GM23338 (cell line): ENCODE measurements at regions not wholly inside any gene's neighbourhood (a gene's known extent, or its start where the extent isn't known, plus 50 kb on each side); places are given as distances from the start of the nearest gene placed in this dataset.

ENCODE experiments used
- ATAC-seq: fragments of 200-7000 bp; cut with Tn5 transposase; 3 replicates; pipeline ENCODE4 v1.9.1; 2020
- DNase-seq: peaks from one replicate; pipeline ENCODE4 v3.0.0-alpha.2; 2015; ENCODE audit warnings: low spot score
- H2AFZ ChIP-seq: fragments of 200-600 bp; sonication (generic); 2 replicates; pipeline ENCODE4 v1.8.0; 2016; ENCODE audit warnings: antibody characterized with exemption, mild to moderate bottlenecking, moderate library complexity
- H3F3A ChIP-seq: fragments of 200-600 bp; sonication (generic); replicated peaks from 2 replicates; pipeline ENCODE4 v1.8.0; 2017; ENCODE audit warnings: antibody characterized with exemption, mixed run types, low read depth
- H3K27ac ChIP-seq: fragments of 200-600 bp; sonication (generic); 2 replicates; pipeline ENCODE4 v1.6.1; 2016; ENCODE audit warnings: low read depth
- H3K27me3 ChIP-seq: fragments of 200-600 bp; sonication (generic); 2 replicates; pipeline ENCODE4 v1.8.0; 2016; ENCODE audit warnings: mild to moderate bottlenecking, mixed run types, moderate library complexity; ENCODE audit not compliant: insufficient read depth
- H3K36me3 ChIP-seq: fragments of 200-600 bp; sonication (generic); 2 replicates; pipeline ENCODE4 v1.8.0; 2016; ENCODE audit warnings: mild to moderate bottlenecking; ENCODE audit not compliant: insufficient read depth
- H3K4me1 ChIP-seq: fragments of 200-600 bp; sonication (generic); 2 replicates; pipeline ENCODE4 v1.8.0; 2016; ENCODE audit warnings: mild to moderate bottlenecking, moderate library complexity; ENCODE audit not compliant: insufficient read depth
- H3K4me2 ChIP-seq: fragments of 200-600 bp; sonication (generic); 2 replicates; pipeline ENCODE4 v1.7.1; 2017; ENCODE audit warnings: mixed run types
- H3K4me3 ChIP-seq: fragments of 200-600 bp; sonication (generic); 2 replicates; pipeline ENCODE4 v1.6.1; 2016; ENCODE audit warnings: mixed run types
- H3K79me2 ChIP-seq: fragments of 200-600 bp; sonication (generic); replicated peaks from 2 replicates; pipeline ENCODE4 v1.8.0; 2017; ENCODE audit warnings: mild to moderate bottlenecking; ENCODE audit not compliant: insufficient read depth
- H3K9me2 ChIP-seq: fragments of 200-600 bp; sonication (generic); 2 replicates; pipeline ENCODE4 v1.8.0; 2017; ENCODE audit not compliant: insufficient read depth
- H4K20me1 ChIP-seq: fragments of 200-600 bp; sonication (generic); replicated peaks from 2 replicates; pipeline ENCODE4 v1.8.0; 2017; ENCODE audit warnings: mild to moderate bottlenecking; ENCODE audit not compliant: insufficient read depth
- H3K27ac Mint-ChIP-seq: 2 replicates; pipeline ENCODE4 v1.8.0; 2020; ENCODE audit warnings: inconsistent platforms, mild to moderate bottlenecking, moderate library complexity, mixed read lengths
- H3K27me3 Mint-ChIP-seq: 3 replicates; pipeline ENCODE4 v1.8.0; 2022; ENCODE audit warnings: low read depth, mild to moderate bottlenecking, moderate library complexity, mixed read lengths, inconsistent platforms; ENCODE audit not compliant: insufficient read depth, poor library complexity
- H3K36me3 Mint-ChIP-seq: 3 replicates; pipeline ENCODE4 v1.8.0; 2021; ENCODE audit warnings: low read depth, mild to moderate bottlenecking, inconsistent platforms, moderate library complexity, mixed read lengths
- H3K4me1 Mint-ChIP-seq: 3 replicates; pipeline ENCODE4 v1.8.0; 2020; ENCODE audit warnings: mild to moderate bottlenecking, inconsistent platforms, mixed read lengths
- H3K4me3 Mint-ChIP-seq: 3 replicates; pipeline ENCODE4 v1.8.0; 2021; ENCODE audit warnings: moderate library complexity, mild to moderate bottlenecking, inconsistent platforms, mixed read lengths
- H3K9me3 Mint-ChIP-seq: 3 replicates; pipeline ENCODE4 v1.8.0; 2020; ENCODE audit warnings: moderate library complexity, mild to moderate bottlenecking, inconsistent platforms, mixed read lengths
- CREB1 ChIP-seq: fragments of 250-450 bp; sonication (Bioruptor Pico); IDR thresholded peaks from 2 replicates; pipeline ENCODE4 v1.5.0; 2020; ENCODE audit warnings: low read depth, mild to moderate bottlenecking, moderate library complexity
- CTCF ChIP-seq, 2 experiments: fragments of 200-600 bp in 1 of 2; sonication (generic) in 1 of 2; conservative IDR thresholded peaks; 2 replicates each; pipeline versions ENCODE4 v1.5.1 to v1.6.1; 2016 to 2017; ENCODE audit warnings: antibody characterized with exemption in 2 of 2, low read depth in 2 of 2, mild to moderate bottlenecking in 2 of 2, moderate library complexity in 1 of 2
- EZH2 ChIP-seq: fragments of 200-600 bp; sonication (generic); IDR thresholded peaks from one replicate; pipeline ENCODE4 v1.8.0; 2017; ENCODE audit warnings: antibody characterized with exemption, mild to moderate bottlenecking, low read depth; ENCODE audit not compliant: unreplicated experiment
- JUNB ChIP-seq: IDR thresholded peaks from one replicate; pipeline ENCODE4 v1.6.1; 2016; ENCODE audit warnings: antibody characterized with exemption; ENCODE audit not compliant: unreplicated experiment
- NANOG ChIP-seq: IDR thresholded peaks from 2 replicates; pipeline ENCODE4 v1.6.1; 2016; ENCODE audit warnings: antibody characterized with exemption, borderline replicate concordance
- POLR2AphosphoS5 ChIP-seq: IDR thresholded peaks from 2 replicates; pipeline ENCODE4 v1.6.1; 2016; ENCODE audit warnings: antibody characterized with exemption, low read depth
- ZNF114 ChIP-seq: fragments of 250-450 bp; sonication (Bioruptor Pico); IDR thresholded peaks from 2 replicates; pipeline ENCODE4 v1.5.0; 2020; ENCODE audit warnings: mild to moderate bottlenecking, moderate library complexity
- ZNF462 ChIP-seq: fragments of 250-450 bp; sonication (Bioruptor Pico); IDR thresholded peaks from 2 replicates; pipeline ENCODE4 v1.5.0; 2020; ENCODE audit warnings: mild to moderate bottlenecking, moderate library complexity

GRCh38 chr11:110805756-110806155, 93.5 kb upstream of the ARHGAP20 start (continued):
- TF ChIP-seq ZNF462 (CRISPR knock-in tag) (no peak), JUNB (no peak), CREB1 (CRISPR knock-in tag) (no peak), ZNF114 (CRISPR knock-in tag) (no peak)

GRCh38 chr11:110802162-110802561, 89.9 kb upstream of the ARHGAP20 start:
- ATAC-seq (no peak), DNase-seq (no peak)
- peaks cover 6% of the 10 kb centered on the region for H3K4me1 Mint-ChIP-seq
- Histone ChIP-seq H3K9me2 (no peaks in the 10 kb centered on the region), H3K4me1 (no peaks in the 10 kb centered on the region), H4K20me1 (no peaks in the 10 kb centered on the region), H3F3A (no peaks in the 10 kb centered on the region), H3K79me2 (no peaks in the 10 kb centered on the region), H3K4me2 (no peak overlapping the region), H3K36me3 (no peaks in the 10 kb centered on the region), H3K27me3 (no peaks in the 10 kb centered on the region), H3K4me3 (no peak overlapping the region), H2AFZ (no peak overlapping the region), H3K27ac (no peak overlapping the region)
- no peaks in the 10 kb centered on the region for H3K36me3 Mint-ChIP-seq
- H3K27ac Mint-ChIP-seq, result no peak overlapping the region
- H3K4me3 Mint-ChIP-seq, result no peak overlapping the region
- peaks cover 1% of the 10 kb centered on the region for H3K27me3 Mint-ChIP-seq
- H3K9me3 Mint-ChIP-seq, result no peaks in the 10 kb centered on the region
- TF ChIP-seq NANOG (no peak), ZNF114 (CRISPR knock-in tag) (no peak), EZH2 (no peak), CTCF (conservative IDR thresholded peaks at IDR 0.05; ENCODE audit: low read depth in 2 of 2) (no peak), POLR2AphosphoS5 (no peak), ZNF462 (CRISPR knock-in tag) (no peak)
